Prostate gland (tissue), 2 donors: ENCODE measurements at regions not wholly inside any gene's neighbourhood (a gene's known extent, or its start where the extent isn't known, plus 50 kb on each side); places are given as distances from the start of the nearest gene placed in this dataset.
"Not testable (repeated sequence)": the region's sequence is repeated elsewhere in the genome, so short reads cannot be mapped to it uniquely, and the experiment has no call there.

Experiments used
- DNase-seq: peaks from one replicate; pipeline ENCODE4 v3.0.0-alpha.2; 2019; ENCODE audit warnings: low spot score
- H3K27ac ChIP-seq, 2 donors: fragments of 200-600 bp; sonication (generic); 2 replicates each; pipeline ENCODE4 v1.5.1; 2017 to 2019
- H3K27me3 ChIP-seq: fragments of 200-600 bp; sonication (generic); replicated peaks from 2 replicates; pipeline ENCODE4 v1.5.1; 2019; ENCODE audit not compliant: insufficient read depth
- H3K36me3 ChIP-seq, 2 donors: fragments of 200-600 bp; sonication (generic); 1 replicate in 1 of 2; 2 replicates in 1 of 2; pipeline versions ENCODE4 v1.5.1 to v1.8.1; 2017 to 2019
- H3K4me1 ChIP-seq: fragments of 200-600 bp; sonication (generic); replicated peaks from 2 replicates; pipeline ENCODE4 v1.5.1; 2019
- H3K4me3 ChIP-seq, 2 donors: fragments of 200-600 bp; sonication (generic); 2 replicates each; pipeline ENCODE4 v1.5.1; 2017 to 2019
- H3K9me3 ChIP-seq: fragments of 200-600 bp; sonication (generic); 2 replicates; pipeline ENCODE4 v1.5.1; 2017
- POLR2A ChIP-seq: fragments of 450-650 bp; IDR thresholded peaks from one replicate; pipeline ENCODE4 v1.6.1; 2016; ENCODE audit warnings: antibody characterized with exemption, mild to moderate bottlenecking
- POLR2AphosphoS5 ChIP-seq: sonication (generic); formaldehyde crosslinking; IDR thresholded peaks from one replicate; pipeline ENCODE4 v1.6.1; 2017; ENCODE audit warnings: antibody characterized with exemption
- WGBS: methylation state at CpG from one replicate; pipeline ENCODE4 v1.1.5; 2018; 5-methylcytosine and 5-hydroxymethylcytosine counted together
- intact Hi-C: fragments of 100-400 bp; cut with DNase I; formaldehyde crosslinking; loops from one replicate; pipeline ENCODE4 v1.14.2; 2022
- TF ChIP-seq, protein P1 (sequence below), 4 experiments: fragments of 200-600 bp in 2 of 4; fragments of 450-650 bp in 2 of 4; sonication (generic) in 2 of 4; IDR thresholded peaks; 1 replicate in 3 of 4; 2 replicates in 1 of 4; pipeline ENCODE4 v1.5.1; 2016 to 2019; ENCODE audit warnings: antibody characterized with exemption in 4 of 4, mild to moderate bottlenecking in 2 of 4, moderate library complexity in 2 of 4

DNA sequence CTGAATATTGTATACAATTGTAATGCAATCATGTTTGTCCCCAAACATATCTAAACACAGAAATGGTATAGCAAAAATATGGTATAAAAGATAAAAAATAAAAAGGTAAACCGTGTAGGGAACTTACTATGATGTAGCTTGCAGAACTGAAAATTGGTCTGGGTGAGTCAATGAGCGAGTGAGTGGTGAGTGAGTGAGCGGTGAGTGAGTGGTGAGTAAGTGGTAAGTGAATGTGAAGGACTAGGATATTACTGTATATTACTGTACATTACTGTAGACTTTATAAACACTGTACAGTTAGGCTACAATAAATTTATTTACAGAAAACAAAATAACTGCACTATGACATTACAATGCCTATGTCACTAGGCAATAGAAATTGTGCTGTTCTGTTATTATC, 1163.2 kb upstream of the SORCS1 start:
- TF ChIP-seq POLR2A = no peak
- H3K9me3 ChIP-seq = no peaks in the 10 kb centered on the region
- H3K4me3 ChIP-seq = no peak overlapping the region
- no peaks in the 10 kb centered on the region for H3K27me3 ChIP-seq
- H3K36me3 ChIP-seq = no peaks in the 10 kb centered on the region
- WGBS = 94% methylated on average over 3 of the region's 3 CpGs
- intact Hi-C loops = no loop called here
- H3K27ac ChIP-seq = no peak overlapping the region
- no peak for DNase-seq
- H3K4me1 ChIP-seq = no peaks in the 10 kb centered on the region

DNA sequence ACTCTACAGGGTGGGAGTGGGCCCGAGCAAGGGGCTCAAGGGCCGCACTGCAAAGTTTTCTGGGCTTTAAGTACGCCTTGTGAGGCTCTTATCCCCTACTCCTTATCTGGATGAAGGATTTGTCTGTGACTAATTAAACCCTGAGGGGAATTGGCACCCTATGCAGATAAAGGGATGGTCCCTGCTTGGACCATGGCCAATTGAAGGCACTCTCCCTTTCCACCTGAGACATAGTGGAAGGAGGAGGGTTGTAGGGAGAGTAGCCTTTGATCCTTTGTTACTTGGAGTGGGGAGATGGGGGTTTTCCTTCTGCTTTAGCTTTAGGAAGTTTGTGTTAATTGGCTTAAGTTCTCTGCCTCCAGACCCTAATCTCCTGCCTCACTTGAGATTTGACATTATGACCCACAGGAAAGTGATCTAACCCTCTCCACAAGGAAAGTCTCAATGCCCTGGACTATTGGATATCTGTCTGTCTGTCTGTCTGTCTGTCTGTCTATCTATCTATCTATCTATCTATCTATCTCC, 1158.8 kb upstream of the SORCS1 start:
- intact Hi-C loops = no loop called here

DNA sequence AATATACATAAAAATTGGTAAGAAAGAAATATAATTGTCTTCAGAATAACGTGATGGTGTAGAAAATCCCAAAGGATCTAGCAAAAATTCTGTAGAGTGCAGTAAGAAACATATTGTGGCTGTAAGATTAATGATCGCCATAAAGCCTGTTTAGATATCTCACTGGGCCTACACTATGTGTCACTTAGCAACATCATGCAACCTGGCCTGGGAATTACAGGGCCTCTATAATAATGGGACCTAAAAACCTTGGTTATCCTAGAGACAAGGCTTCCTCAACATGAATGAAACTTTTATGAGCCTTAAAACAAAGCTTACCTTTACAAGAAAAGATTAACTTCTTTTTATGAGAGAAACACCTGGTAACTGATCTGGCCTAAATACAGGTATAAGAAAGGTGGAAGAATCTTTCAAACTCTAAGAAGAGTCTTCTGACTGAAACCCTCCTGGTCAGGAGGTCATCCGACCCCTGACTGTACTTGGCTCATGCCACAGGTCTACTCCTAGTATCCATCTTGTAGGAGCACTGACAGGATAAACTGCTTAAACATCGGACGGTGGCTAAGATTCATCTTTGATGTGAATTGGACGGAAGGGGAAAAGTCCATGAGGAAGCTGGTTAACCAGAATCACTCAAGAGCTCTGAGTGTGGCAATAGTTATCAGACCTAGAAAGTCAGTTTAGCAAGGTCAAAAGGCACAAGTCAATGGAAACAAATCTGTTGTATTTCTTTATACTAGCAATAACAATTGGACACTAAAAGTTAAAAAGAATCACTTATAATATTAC, 1155.1 kb upstream of the SORCS1 start:
- H3K27ac ChIP-seq = no peak overlapping the region
- no peaks in the 10 kb centered on the region for H3K36me3 ChIP-seq
- no peak overlapping the region for H3K4me3 ChIP-seq
- 61% methylated on average over 6 of the region's 6 CpGs for WGBS
- H3K27me3 ChIP-seq = no peaks in the 10 kb centered on the region
- TF ChIP-seq, protein P1, sequence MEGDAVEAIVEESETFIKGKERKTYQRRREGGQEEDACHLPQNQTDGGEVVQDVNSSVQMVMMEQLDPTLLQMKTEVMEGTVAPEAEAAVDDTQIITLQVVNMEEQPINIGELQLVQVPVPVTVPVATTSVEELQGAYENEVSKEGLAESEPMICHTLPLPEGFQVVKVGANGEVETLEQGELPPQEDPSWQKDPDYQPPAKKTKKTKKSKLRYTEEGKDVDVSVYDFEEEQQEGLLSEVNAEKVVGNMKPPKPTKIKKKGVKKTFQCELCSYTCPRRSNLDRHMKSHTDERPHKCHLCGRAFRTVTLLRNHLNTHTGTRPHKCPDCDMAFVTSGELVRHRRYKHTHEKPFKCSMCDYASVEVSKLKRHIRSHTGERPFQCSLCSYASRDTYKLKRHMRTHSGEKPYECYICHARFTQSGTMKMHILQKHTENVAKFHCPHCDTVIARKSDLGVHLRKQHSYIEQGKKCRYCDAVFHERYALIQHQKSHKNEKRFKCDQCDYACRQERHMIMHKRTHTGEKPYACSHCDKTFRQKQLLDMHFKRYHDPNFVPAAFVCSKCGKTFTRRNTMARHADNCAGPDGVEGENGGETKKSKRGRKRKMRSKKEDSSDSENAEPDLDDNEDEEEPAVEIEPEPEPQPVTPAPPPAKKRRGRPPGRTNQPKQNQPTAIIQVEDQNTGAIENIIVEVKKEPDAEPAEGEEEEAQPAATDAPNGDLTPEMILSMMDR (IDR thresholded peaks at IDR 0.05) = no peak
- H3K4me1 ChIP-seq = no peaks in the 10 kb centered on the region
- DNase-seq = no peak
- intact Hi-C loops = no loop called here
- H3K9me3 ChIP-seq = no peaks in the 10 kb centered on the region

More for the DNA sequence above, 1158.8 kb upstream of the SORCS1 start:
- Histone ChIP-seq H3K27ac (no peak overlapping the region), H3K27me3 (no peaks in the 10 kb centered on the region), H3K4me3 (no peak overlapping the region), H3K36me3 (no peaks in the 10 kb centered on the region), H3K4me1 (no peaks in the 10 kb centered on the region), H3K9me3 (no peaks in the 10 kb centered on the region)
- DNase-seq = no peak
- WGBS = 56% methylated on average over 3 of the region's 3 CpGs
- no peak for TF ChIP-seq POLR2A
- no peak for TF ChIP-seq POLR2AphosphoS5
- TF ChIP-seq, protein P1 (IDR thresholded peaks at IDR 0.05) = no peak

DNA sequence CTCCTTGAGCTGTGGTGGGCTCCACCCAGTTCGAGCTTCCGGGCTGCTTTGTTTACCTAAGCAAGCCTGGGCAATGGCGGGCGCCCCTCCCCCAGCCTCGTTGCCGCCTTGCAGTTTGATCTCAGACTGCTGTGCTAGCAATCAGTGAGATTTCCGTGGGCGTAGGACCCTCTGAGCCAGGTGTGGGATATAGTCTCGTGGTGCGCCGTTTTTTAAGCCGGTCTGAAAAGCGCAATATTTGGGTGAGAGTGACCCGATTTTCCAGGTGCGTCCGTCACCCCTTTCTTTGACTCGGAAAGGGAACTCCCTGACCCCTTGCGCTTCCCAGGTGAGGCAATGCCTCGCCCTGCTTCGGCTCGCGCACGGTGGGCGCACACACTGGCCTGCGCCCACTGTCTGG, 1151.1 kb upstream of the SORCS1 start:
- 56% methylated on average over 23 of the region's 25 CpGs for WGBS
- H3K4me3 ChIP-seq, H3K4me1 ChIP-seq, DNase-seq, H3K9me3 ChIP-seq, intact Hi-C loops, H3K36me3 ChIP-seq, H3K27me3 ChIP-seq, H3K27ac ChIP-seq: not testable (repeated sequence)

DNA sequence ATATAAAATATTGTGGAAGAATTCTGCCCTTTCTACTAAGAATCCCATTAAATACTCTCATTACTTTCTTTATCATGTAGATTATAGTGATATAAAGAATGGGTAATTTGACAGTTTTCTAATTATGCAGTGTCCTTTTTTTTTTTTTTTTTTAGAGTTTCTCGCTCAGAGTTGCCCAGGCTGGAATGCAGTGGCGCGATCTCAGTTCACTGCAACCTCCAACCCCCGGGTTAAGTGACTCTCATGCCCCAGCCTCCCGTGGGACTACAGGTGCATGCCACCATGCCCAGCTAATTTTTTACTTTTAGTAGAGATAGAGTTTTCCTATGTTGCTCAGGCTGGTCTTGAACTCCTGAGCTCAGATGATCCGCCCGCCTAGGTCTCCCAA, 1143.4 kb upstream of the SORCS1 start:
- Histone ChIP-seq H3K36me3 (no peaks in the 10 kb centered on the region), H3K4me1 (no peaks in the 10 kb centered on the region), H3K4me3 (no peak overlapping the region), H3K27ac (no peak overlapping the region), H3K9me3 (no peaks in the 10 kb centered on the region), H3K27me3 (no peaks in the 10 kb centered on the region)
- DNase-seq = no peak
- 95% methylated on average over 7 of the region's 7 CpGs for WGBS
- TF ChIP-seq POLR2A (no peak), POLR2AphosphoS5 (no peak)
- TF ChIP-seq, protein P1 (IDR thresholded peaks at IDR 0.05) = no peak
- intact Hi-C loops = no loop called here

DNA sequence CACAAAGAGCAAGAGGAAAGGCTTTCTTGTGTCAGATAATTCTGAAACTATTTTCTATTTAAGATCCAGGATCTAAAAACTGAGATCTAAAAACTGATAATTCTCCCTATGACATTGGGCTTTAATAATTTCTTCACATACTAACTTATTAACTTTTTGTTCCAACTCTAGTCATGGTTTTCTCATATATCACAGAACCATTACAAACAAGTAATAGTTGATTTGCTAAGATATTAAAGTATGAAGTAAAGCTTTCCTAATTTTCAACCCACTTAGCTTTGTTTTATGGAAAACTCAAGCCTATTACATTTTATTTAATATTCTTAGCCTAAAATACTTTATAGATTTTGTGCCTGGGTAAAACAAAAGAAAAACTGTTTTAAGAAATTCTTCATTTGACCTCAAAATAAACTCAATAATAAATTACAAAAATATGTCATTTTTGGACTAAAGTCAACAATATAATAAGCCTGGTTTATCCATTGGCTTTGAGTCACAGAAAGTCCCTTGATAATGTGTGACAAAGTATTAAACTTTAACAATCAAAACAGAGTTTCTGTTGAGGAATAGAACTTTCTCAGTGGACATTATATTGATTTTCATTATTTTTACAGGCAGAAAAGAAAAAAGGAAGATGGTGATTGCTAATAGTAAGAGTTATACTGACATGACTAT, 1142.9 kb upstream of the SORCS1 start:
- Histone ChIP-seq H3K9me3 (no peaks in the 10 kb centered on the region), H3K27me3 (no peaks in the 10 kb centered on the region), H3K4me1 (no peaks in the 10 kb centered on the region), H3K27ac (no peak overlapping the region), H3K4me3 (no peak overlapping the region), H3K36me3 (no peaks in the 10 kb centered on the region)
- TF ChIP-seq POLR2AphosphoS5 = no peak
- no peak for TF ChIP-seq POLR2A
- TF ChIP-seq, protein P1 (IDR thresholded peaks at IDR 0.05) = no peak
- intact Hi-C loops = no loop called here
- DNase-seq = no peak
